K562 (cell line): ENCODE measurements at regions not wholly inside any gene's neighbourhood (a gene's known extent, or its start where the extent isn't known, plus 50 kb on each side); places are given as distances from the start of the nearest gene placed in this dataset.

Source experiments
- ATAC-seq: fragments of 200-7000 bp; cut with Tn5 transposase; 3 replicates; pipeline ENCODE4 v1.9.1; 2020; ENCODE audit warnings: moderate library complexity
- BruUV-seq: library from RNA; stranded (reverse); fragments of 400-500 nt; replicated peaks from 2 replicates; lab custom pipeline; 2021; lab: Mats Ljungman, UMichigan
- CTCF ChIA-PET: fragments of 300-600 bp; formaldehyde crosslinking; extraction: SDS; loops from one replicate; lab custom pipeline; 2021; ENCODE audit warnings: low intra/inter-chr PET ratio; lab: Yijun Ruan, JAX
- POLR2A ChIA-PET: fragments of 300-600, 350-650 bp; sonication (Branson Sonifier 250); formaldehyde crosslinking; extraction: SDS; loops from one replicate; lab custom pipeline; 2021; ENCODE audit warnings: antibody characterized with exemption, inconsistent platforms; lab: Yijun Ruan, JAX
- DNase-seq, 4 experiments: peaks; one replicate each; pipeline versions ENCODE4 v3.0.0 to v3.0.0-alpha.2; 2011 to 2018; ENCODE audit warnings: low spot score in 3 of 4, mixed read lengths in 3 of 4; ENCODE audit errors: extremely low read depth in 1 of 4
- FAIRE-seq: peaks from 2 replicates; lab custom pipeline; 2011; peaks lifted over from hg19 to GRCh38; lab: Jason Lieb, UNC
- H2AFZ ChIP-seq: 2 replicates; pipeline ENCODE4 v1.6.0; 2011; ENCODE audit warnings: low read depth, low read length, control low read depth, inconsistent platforms
- H3K27ac ChIP-seq: fragments of 200-600 bp; 3 replicates; pipeline ENCODE4 v1.8.0; 2011; ENCODE audit warnings: low read depth, mild to moderate bottlenecking, control low read depth, inconsistent platforms, low read length, moderate library complexity, mixed read lengths; ENCODE audit errors: extremely low read depth
- H3K27me3 ChIP-seq, 2 experiments: fragments of 300-600 bp in 1 of 2; 2 replicates in 1 of 2; 3 replicates in 1 of 2; pipeline versions ENCODE4 v1.6.0 to v1.8.0; 2011; ENCODE audit warnings: inconsistent platforms in 2 of 2, low read length in 2 of 2, mild to moderate bottlenecking in 1 of 2, mixed read lengths in 1 of 2, moderate library complexity in 1 of 2; ENCODE audit not compliant: control insufficient read depth in 2 of 2, insufficient read depth in 2 of 2
- H3K36me3 ChIP-seq: fragments of 300-600 bp; 3 replicates; pipeline ENCODE4 v1.8.0; 2011; ENCODE audit warnings: mild to moderate bottlenecking, low read length, inconsistent platforms; ENCODE audit not compliant: control insufficient read depth, insufficient read depth
- H3K4me1 ChIP-seq, 2 experiments: fragments of 200-600 bp in 1 of 2; replicated peaks in 1 of 2; 2 replicates in 1 of 2; 3 replicates in 1 of 2; pipeline versions ENCODE4 v1.5.1 to v1.8.0; 2011; ENCODE audit warnings: inconsistent platforms in 2 of 2, low read length in 2 of 2, mild to moderate bottlenecking in 1 of 2, mixed read lengths in 1 of 2, moderate library complexity in 1 of 2; ENCODE audit not compliant: control insufficient read depth in 2 of 2, insufficient read depth in 2 of 2
- H3K4me2 ChIP-seq: 2 replicates; pipeline ENCODE4 v1.6.1; 2011; ENCODE audit warnings: low read length, control low read depth, inconsistent platforms, mixed read lengths; ENCODE audit not compliant: insufficient read depth
- H3K4me3 ChIP-seq: fragments of 200-600 bp; sonication (generic), shearing (Covaris generic); 2 replicates; pipeline ENCODE4 v1.5.1; 2016; ENCODE audit warnings: control low read depth, inconsistent platforms
- H3K79me2 ChIP-seq: fragments of 200-600 bp; 3 replicates; pipeline ENCODE4 v1.8.0; 2011; ENCODE audit warnings: low read length, inconsistent platforms; ENCODE audit not compliant: control insufficient read depth, insufficient read depth
- H3K9ac ChIP-seq, 2 experiments: 2 replicates each; pipeline versions ENCODE4 v1.6.0 to v1.6.1; 2011; ENCODE audit warnings: low read depth in 2 of 2, low read length in 2 of 2, control low read depth in 1 of 2, inconsistent platforms in 1 of 2, mild to moderate bottlenecking in 1 of 2, mixed read lengths in 1 of 2; ENCODE audit not compliant: insufficient read depth in 1 of 2
- H3K9me1 ChIP-seq: one replicate; pipeline ENCODE4 v1.6.0; 2011; ENCODE audit warnings: inconsistent platforms, mild to moderate bottlenecking, low read length, moderate library complexity; ENCODE audit not compliant: control insufficient read depth, insufficient read depth
- H3K9me3 ChIP-seq: replicated peaks from 2 replicates; pipeline ENCODE4 v1.5.1; 2011; ENCODE audit warnings: low read depth, low read length, inconsistent platforms; ENCODE audit not compliant: control insufficient read depth, insufficient read depth
- H4K20me1 ChIP-seq: replicated peaks from 2 replicates; pipeline ENCODE4 v1.6.1; 2011; ENCODE audit warnings: low read length, inconsistent platforms, mixed read lengths; ENCODE audit not compliant: control insufficient read depth, insufficient read depth
- CTCF ChIP-seq, 3 experiments: IDR thresholded peaks in 2 of 3; conservative IDR thresholded peaks in 1 of 3; 2 replicates each; pipeline ENCODE4 v1.5.1; 2011 to 2012; ENCODE audit warnings: low read length in 3 of 3, mild to moderate bottlenecking in 3 of 3, control low read depth in 2 of 3, improper control_type of control experiment in 1 of 3, inconsistent platforms in 1 of 3, low read depth in 1 of 3, mixed read lengths in 1 of 3, moderate library complexity in 1 of 3; ENCODE audit not compliant: insufficient read depth in 2 of 3
- E2F6 ChIP-seq, 2 experiments: IDR thresholded peaks; 2 replicates each; pipeline ENCODE4 v1.6.1; 2011; ENCODE audit warnings: borderline replicate concordance in 1 of 2, control low read depth in 1 of 2, low read depth in 1 of 2, low read length in 1 of 2, mild to moderate bottlenecking in 1 of 2, mixed read lengths in 1 of 2, moderate library complexity in 1 of 2; ENCODE audit not compliant: insufficient read depth in 1 of 2, insufficient read length in 1 of 2, poor library complexity in 1 of 2, severe bottlenecking in 1 of 2; ENCODE audit errors: extremely low read depth in 1 of 2
- GTF2B ChIP-seq: IDR thresholded peaks from 2 replicates; pipeline ENCODE4 v1.6.1; 2011; ENCODE audit not compliant: insufficient read length; ENCODE audit errors: extremely low read depth
- KDM5B ChIP-seq: fragments of 200-600 bp; sonication (generic); IDR thresholded peaks from 2 replicates; pipeline ENCODE4 v1.6.1; 2012; ENCODE audit warnings: low read depth, mild to moderate bottlenecking, moderate library complexity, low read length, control low read depth, inconsistent platforms; ENCODE audit not compliant: insufficient replicate concordance
- L3MBTL2 ChIP-seq: fragments of 450-650 bp; IDR thresholded peaks from 2 replicates; pipeline ENCODE4 v1.6.1; 2016; ENCODE audit warnings: mild to moderate bottlenecking, moderate library complexity
- NFXL1 ChIP-seq: fragments of 450-650 bp; formaldehyde crosslinking; IDR thresholded peaks from 2 replicates; pipeline ENCODE4 v1.4.0; 2021; ENCODE audit warnings: mild to moderate bottlenecking
- POLR2H ChIP-seq: IDR thresholded peaks from 2 replicates; pipeline ENCODE4 v1.6.1; 2016; ENCODE audit warnings: missing genetic modification characterization, low read depth, mild to moderate bottlenecking, control low read depth, missing compliant biosample characterization, moderate library complexity
- TFAP4 ChIP-seq: sonication (generic); formaldehyde crosslinking; IDR thresholded peaks from 2 replicates; pipeline ENCODE4 v1.8.0; 2022; ENCODE audit warnings: missing genetic modification reagents, mild to moderate bottlenecking, moderate library complexity, borderline replicate concordance
- ZFX ChIP-seq: sonication (generic); formaldehyde crosslinking; IDR thresholded peaks from 2 replicates; pipeline ENCODE4 v1.8.0; 2022; ENCODE audit warnings: mild to moderate bottlenecking, missing genetic modification reagents, moderate library complexity
- ZNF175 ChIP-seq: fragments of 200-800 bp; sonication (Bioruptor generic); IDR thresholded peaks from 2 replicates; pipeline ENCODE4 v1.6.1; 2016; ENCODE audit warnings: low read depth, mild to moderate bottlenecking, missing genetic modification characterization, missing compliant biosample characterization
- ZNF589 ChIP-seq: fragments of 200-800 bp; sonication (Bioruptor generic); IDR thresholded peaks from 2 replicates; pipeline ENCODE4 v1.6.1; 2016; ENCODE audit warnings: low read depth, missing genetic modification characterization, missing compliant biosample characterization
- WGBS: fragments of 100-300 bp; shearing (Covaris generic); methylation state at CpG from one replicate; pipeline ENCODE4 v1.1.6; 2016; ENCODE audit warnings: low coverage, mixed read lengths; ENCODE audit not compliant: insufficient coverage; ENCODE audit errors: missing lambda C conversion rate; 5-methylcytosine and 5-hydroxymethylcytosine counted together
- in situ Hi-C: fragments of 300-500 bp; cut with MboI; formaldehyde crosslinking; loops from 4 replicates; pipeline ENCODE4 v1.15.0; 2018; ENCODE audit warnings: inconsistent platforms, mixed read lengths
- intact Hi-C: fragments of 100-400 bp; cut with micrococcal nuclease; formaldehyde crosslinking; loops from 2 replicates; pipeline ENCODE4 v1.14.2; 2022

- peak; percentile 38; the same call in 1 of the 2 replicates for TF ChIP-seq TFAP4 (CRISPR knock-in tag)
These were observed 75.6 kb upstream of the PRSS3 start (continued) for GRCh38 chr9:33719581-33720374.

GRCh38 chr9:33721674-33722358, 73.5 kb upstream of the PRSS3 start:
- in situ Hi-C loops = loop anchor here (5.0 kb wide), 1 partner anchor 95 kb away; no protein-coding TSS in a partner anchor
- intact Hi-C loops = loop anchor here (1.0 to 10.0 kb wide), 3 partner anchors 45 to 247 kb away; partner anchors contain the start of gene NOL6
- CTCF ChIA-PET = interaction anchor here (0.6 to 5.0 kb wide), 13 partner anchors 17 to 1452 kb away, joined by 3 to 80 read pairs (median 5); no protein-coding TSS in a partner anchor
- Histone ChIP-seq H3K4me2 (peak overlapping the region; percentile 17; the same call in 1 of the 2 replicates), H3K9me1 (no peaks in the 10 kb centered on the region), H3K27me3 (no peaks in the 10 kb centered on the region), H3K4me3 (no peak overlapping the region), H3K9me3 (no peaks in the 10 kb centered on the region), H3K27ac (no peak overlapping the region), H3K4me1 (peaks cover 0 to 13% of the 10 kb centered on the region in 2 experiments; a peak in 2 of 5 replicates), H2AFZ (peak overlapping the region; percentile 89), H4K20me1 (no peaks in the 10 kb centered on the region), H3K36me3 (no peaks in the 10 kb centered on the region), H3K79me2 (no peaks in the 10 kb centered on the region), H3K9ac (peak overlapping the region in 1 of 2 experiments; percentile 10; a peak in 1 of 4 replicates)
- FAIRE-seq (peak; percentile 87), DNase-seq (peak; percentile 56 to 87 (median 60)), ATAC-seq (peak; percentile 84)
- POLR2A ChIA-PET = interaction anchor here (1.0 kb wide), 1 partner anchor 98 kb away, joined by 4 read pairs; no protein-coding TSS in a partner anchor
- BruUV-seq = no TSS peak
- 24% methylated on average over 21 of the region's 32 CpGs for WGBS
- TF ChIP-seq NFXL1 (CRISPR knock-in tag) (no peak), POLR2H (no peak), CTCF (IDR thresholded peaks at IDR 0.05 in 2 of 3, conservative IDR thresholded peaks at IDR 0.05 in 1 of 3; ENCODE audit: insufficient read depth in 2 of 3, low read depth in 1 of 3, low read length in 3 of 3) (peak; percentile 99 to 100 (median 99)), ZNF175 (CRISPR knock-in tag) (no peak), KDM5B (no peak), L3MBTL2 (peak; percentile 70), E2F6 (IDR thresholded peaks at IDR 0.05; ENCODE audit: borderline replicate concordance in 1 of 2, extremely low read depth in 1 of 2, insufficient read depth in 1 of 2, insufficient read length in 1 of 2, low read depth in 1 of 2, low read length in 1 of 2, poor library complexity in 1 of 2, severe bottlenecking in 1 of 2) (peak; percentile 39 to 65), GTF2B (no peak), ZFX (CRISPR knock-in tag) (peak; percentile 88), ZNF589 (CRISPR knock-in tag) (no peak)
